ENCODE measurements at regions not wholly inside any gene's neighbourhood (a gene's known extent, or its start where the extent isn't known, plus 50 kb on each side); places are given as distances from the start of the nearest gene placed in this dataset.

GRCh38 chr4:181427076-181427475 lies 816.1 kb upstream of the TENM3 start:
- TF ChIP-seq, protein P1, sequence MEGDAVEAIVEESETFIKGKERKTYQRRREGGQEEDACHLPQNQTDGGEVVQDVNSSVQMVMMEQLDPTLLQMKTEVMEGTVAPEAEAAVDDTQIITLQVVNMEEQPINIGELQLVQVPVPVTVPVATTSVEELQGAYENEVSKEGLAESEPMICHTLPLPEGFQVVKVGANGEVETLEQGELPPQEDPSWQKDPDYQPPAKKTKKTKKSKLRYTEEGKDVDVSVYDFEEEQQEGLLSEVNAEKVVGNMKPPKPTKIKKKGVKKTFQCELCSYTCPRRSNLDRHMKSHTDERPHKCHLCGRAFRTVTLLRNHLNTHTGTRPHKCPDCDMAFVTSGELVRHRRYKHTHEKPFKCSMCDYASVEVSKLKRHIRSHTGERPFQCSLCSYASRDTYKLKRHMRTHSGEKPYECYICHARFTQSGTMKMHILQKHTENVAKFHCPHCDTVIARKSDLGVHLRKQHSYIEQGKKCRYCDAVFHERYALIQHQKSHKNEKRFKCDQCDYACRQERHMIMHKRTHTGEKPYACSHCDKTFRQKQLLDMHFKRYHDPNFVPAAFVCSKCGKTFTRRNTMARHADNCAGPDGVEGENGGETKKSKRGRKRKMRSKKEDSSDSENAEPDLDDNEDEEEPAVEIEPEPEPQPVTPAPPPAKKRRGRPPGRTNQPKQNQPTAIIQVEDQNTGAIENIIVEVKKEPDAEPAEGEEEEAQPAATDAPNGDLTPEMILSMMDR (IDR thresholded peaks at IDR 0.05) = no peak
- TF ChIP-seq POLR2A (IDR thresholded peaks at IDR 0.05) = no peak
